HFFc6 (cell line): ENCODE measurements at regions not wholly inside any gene's neighbourhood (a gene's known extent, or its start where the extent isn't known, plus 50 kb on each side); places are given as distances from the start of the nearest gene placed in this dataset.

Source experiments
- DNase-seq: peaks from one replicate; pipeline ENCODE4 v3.0.0-alpha.2; 2018
- H3K27ac Mint-ChIP-seq: 2 replicates; pipeline ENCODE4 v1.8.0; 2020; ENCODE audit warnings: mild to moderate bottlenecking, mixed read lengths
- H3K27me3 Mint-ChIP-seq: 2 replicates; pipeline ENCODE4 v1.8.0; 2021; ENCODE audit warnings: mild to moderate bottlenecking, moderate library complexity, mixed read lengths; ENCODE audit not compliant: insufficient read depth
- H3K36me3 Mint-ChIP-seq: 2 replicates; pipeline ENCODE4 v1.8.0; 2021; ENCODE audit warnings: low read depth, mixed read lengths
- H3K4me1 Mint-ChIP-seq: 2 replicates; pipeline ENCODE4 v1.8.0; 2020; ENCODE audit warnings: low read depth, mixed read lengths
- H3K4me3 Mint-ChIP-seq: 2 replicates; pipeline ENCODE4 v1.8.0; 2020; ENCODE audit warnings: mild to moderate bottlenecking, moderate library complexity, mixed read lengths
- H3K9me3 Mint-ChIP-seq: 2 replicates; pipeline ENCODE4 v1.8.0; 2020; ENCODE audit warnings: mild to moderate bottlenecking, mixed read lengths
- TF ChIP-seq, protein P1 (sequence below): fragments of 200-600 bp; sonication (generic); IDR thresholded peaks from 2 replicates; pipeline ENCODE4 v1.5.0; 2021; ENCODE audit warnings: antibody characterized with exemption, mild to moderate bottlenecking

GRCh38 chr1:83813576-83813975 is 185.4 kb downstream of the TTLL7 start:
- H3K36me3 Mint-ChIP-seq, result no peaks in the 10 kb centered on the region
- no peak overlapping the region for H3K27ac Mint-ChIP-seq
- DNase-seq, result no peak
- TF ChIP-seq, protein P1, sequence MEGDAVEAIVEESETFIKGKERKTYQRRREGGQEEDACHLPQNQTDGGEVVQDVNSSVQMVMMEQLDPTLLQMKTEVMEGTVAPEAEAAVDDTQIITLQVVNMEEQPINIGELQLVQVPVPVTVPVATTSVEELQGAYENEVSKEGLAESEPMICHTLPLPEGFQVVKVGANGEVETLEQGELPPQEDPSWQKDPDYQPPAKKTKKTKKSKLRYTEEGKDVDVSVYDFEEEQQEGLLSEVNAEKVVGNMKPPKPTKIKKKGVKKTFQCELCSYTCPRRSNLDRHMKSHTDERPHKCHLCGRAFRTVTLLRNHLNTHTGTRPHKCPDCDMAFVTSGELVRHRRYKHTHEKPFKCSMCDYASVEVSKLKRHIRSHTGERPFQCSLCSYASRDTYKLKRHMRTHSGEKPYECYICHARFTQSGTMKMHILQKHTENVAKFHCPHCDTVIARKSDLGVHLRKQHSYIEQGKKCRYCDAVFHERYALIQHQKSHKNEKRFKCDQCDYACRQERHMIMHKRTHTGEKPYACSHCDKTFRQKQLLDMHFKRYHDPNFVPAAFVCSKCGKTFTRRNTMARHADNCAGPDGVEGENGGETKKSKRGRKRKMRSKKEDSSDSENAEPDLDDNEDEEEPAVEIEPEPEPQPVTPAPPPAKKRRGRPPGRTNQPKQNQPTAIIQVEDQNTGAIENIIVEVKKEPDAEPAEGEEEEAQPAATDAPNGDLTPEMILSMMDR, result no peak
- H3K4me1 Mint-ChIP-seq, result peaks cover 1% of the 10 kb centered on the region; the same call in 1 of the 2 replicates
- H3K27me3 Mint-ChIP-seq, result no peaks in the 10 kb centered on the region; the same call in 1 of the 2 replicates
- no peak overlapping the region for H3K4me3 Mint-ChIP-seq
- H3K9me3 Mint-ChIP-seq, result no peaks in the 10 kb centered on the region; the same call in 1 of the 2 replicates

- TF ChIP-seq, protein P1, result no peak
- H3K27ac Mint-ChIP-seq, result no peak overlapping the region
- no peaks in the 10 kb centered on the region; the same call in 1 of the 2 replicates for H3K27me3 Mint-ChIP-seq
- no peaks in the 10 kb centered on the region for H3K36me3 Mint-ChIP-seq
- no peak overlapping the region for H3K4me3 Mint-ChIP-seq
- no peaks in the 10 kb centered on the region; the same call in 1 of the 2 replicates for H3K9me3 Mint-ChIP-seq
- no peak for DNase-seq
- no peaks in the 10 kb centered on the region for H3K4me1 Mint-ChIP-seq
Observed at GRCh38 chr1:83810144-83810543, 188.8 kb downstream of the TTLL7 start.

DNA sequence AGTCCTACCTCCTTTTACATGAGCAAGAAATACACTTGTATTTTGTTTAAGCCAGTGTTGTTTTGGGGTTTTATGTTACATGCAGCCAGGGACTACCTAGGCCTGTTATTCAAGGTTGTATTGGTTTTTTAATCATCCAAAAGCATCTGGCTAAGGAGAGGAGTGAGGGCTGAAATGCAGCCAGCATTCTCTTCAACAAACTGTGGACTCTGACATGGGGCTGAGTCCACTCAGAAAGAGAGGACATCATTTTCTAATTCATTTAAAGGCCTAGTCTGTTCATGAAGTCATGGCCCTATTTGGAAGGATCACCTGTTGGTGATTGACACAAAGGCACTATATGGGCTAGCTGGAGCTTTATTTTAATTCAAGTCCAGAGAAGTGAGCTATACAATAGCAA is 190.4 kb downstream of the TTLL7 start:
- DNase-seq, result no peak
- Mint-ChIP-seq H3K27me3 (no peaks in the 10 kb centered on the region; the same call in none of the 2 replicates), H3K9me3 (no peaks in the 10 kb centered on the region; the same call in 1 of the 2 replicates), H3K36me3 (no peaks in the 10 kb centered on the region), H3K4me1 (no peaks in the 10 kb centered on the region), H3K4me3 (no peak overlapping the region), H3K27ac (no peak overlapping the region)
- TF ChIP-seq, protein P1, result no peak

DNA sequence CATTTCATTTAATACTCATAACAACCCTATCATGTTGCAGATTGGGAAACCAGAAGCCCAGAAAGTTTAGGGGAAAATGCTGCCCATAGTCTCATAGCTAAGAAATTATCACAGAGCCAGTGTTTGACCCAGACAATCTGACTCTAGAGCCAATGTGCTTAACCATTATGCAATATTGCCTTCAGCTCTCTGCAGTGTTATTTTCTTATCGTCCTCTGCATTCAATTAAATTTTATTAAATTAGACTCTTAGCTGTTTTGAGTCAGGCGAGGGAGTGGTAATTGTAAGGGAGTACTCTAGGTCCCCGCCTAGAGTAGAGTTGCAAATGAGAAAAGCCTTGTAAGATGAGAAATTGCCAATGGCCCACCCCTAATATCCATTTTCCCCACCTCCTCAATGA is 191.1 kb downstream of the TTLL7 start:
- Mint-ChIP-seq H3K36me3 (no peaks in the 10 kb centered on the region), H3K4me1 (no peaks in the 10 kb centered on the region), H3K27me3 (no peaks in the 10 kb centered on the region; the same call in none of the 2 replicates), H3K4me3 (no peak overlapping the region), H3K27ac (no peak overlapping the region), H3K9me3 (no peaks in the 10 kb centered on the region; the same call in 1 of the 2 replicates)
- TF ChIP-seq, protein P1, result no peak
- no peak for DNase-seq

DNA sequence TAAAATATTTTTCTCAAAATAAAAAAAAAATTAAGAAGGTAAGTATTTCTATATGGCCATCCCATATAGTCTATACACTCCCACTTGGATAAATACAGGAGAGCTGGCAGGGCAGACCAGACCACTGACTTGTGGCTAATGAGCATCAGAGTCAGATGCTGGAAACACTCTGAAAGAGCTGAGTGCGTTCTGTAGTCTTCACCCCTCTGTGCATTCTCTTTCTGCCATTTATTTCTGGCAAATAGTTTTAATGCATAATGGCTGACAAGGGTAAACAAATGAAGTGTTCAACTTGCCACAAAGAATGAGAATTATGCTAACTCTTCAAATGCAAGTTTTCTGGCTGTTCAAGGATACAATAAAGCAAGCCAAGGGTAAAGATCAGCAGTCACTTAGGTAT is 191.7 kb downstream of the TTLL7 start:
- no peaks in the 10 kb centered on the region; the same call in 1 of the 2 replicates for H3K27me3 Mint-ChIP-seq
- TF ChIP-seq, protein P1, result no peak
- no peak overlapping the region for H3K27ac Mint-ChIP-seq
- no peaks in the 10 kb centered on the region for H3K36me3 Mint-ChIP-seq
- no peaks in the 10 kb centered on the region for H3K4me1 Mint-ChIP-seq
- DNase-seq, result no peak
- H3K9me3 Mint-ChIP-seq, result no peaks in the 10 kb centered on the region; the same call in 1 of the 2 replicates
- no peak overlapping the region for H3K4me3 Mint-ChIP-seq

GRCh38 chr1:83805921-83806320 is 193.0 kb downstream of the TTLL7 start:
- no peak for DNase-seq
- H3K4me1 Mint-ChIP-seq, result no peaks in the 10 kb centered on the region
- H3K4me3 Mint-ChIP-seq, result no peak overlapping the region
- no peaks in the 10 kb centered on the region; the same call in 1 of the 2 replicates for H3K9me3 Mint-ChIP-seq
- H3K27me3 Mint-ChIP-seq, result no peaks in the 10 kb centered on the region; the same call in 1 of the 2 replicates
- H3K36me3 Mint-ChIP-seq, result no peaks in the 10 kb centered on the region
- H3K27ac Mint-ChIP-seq, result no peak overlapping the region
- TF ChIP-seq, protein P1, result no peak
